HG03575 (cell line): ENCODE measurements at regions not wholly inside any gene's neighbourhood (a gene's known extent, or its start where the extent isn't known, plus 50 kb on each side); places are given as distances from the start of the nearest gene placed in this dataset.
"Not testable (repeated sequence)": the region's sequence is repeated elsewhere in the genome, so short reads cannot be mapped to it uniquely, and the experiment has no call there.

Experiments
- ATAC-seq: cut with Tn5 transposase; IDR thresholded peaks from one replicate; pipeline ENCODE4 v1.9.1; 2021; ENCODE audit not compliant: unreplicated experiment, insufficient number of reproducible peaks, low FRiP score; ENCODE audit errors: extremely low read depth

- ATAC-seq, result no peak
Observed at GRCh38 chr3:189375532-189375931, 203.8 kb downstream of the TPRG1 start.

DNA sequence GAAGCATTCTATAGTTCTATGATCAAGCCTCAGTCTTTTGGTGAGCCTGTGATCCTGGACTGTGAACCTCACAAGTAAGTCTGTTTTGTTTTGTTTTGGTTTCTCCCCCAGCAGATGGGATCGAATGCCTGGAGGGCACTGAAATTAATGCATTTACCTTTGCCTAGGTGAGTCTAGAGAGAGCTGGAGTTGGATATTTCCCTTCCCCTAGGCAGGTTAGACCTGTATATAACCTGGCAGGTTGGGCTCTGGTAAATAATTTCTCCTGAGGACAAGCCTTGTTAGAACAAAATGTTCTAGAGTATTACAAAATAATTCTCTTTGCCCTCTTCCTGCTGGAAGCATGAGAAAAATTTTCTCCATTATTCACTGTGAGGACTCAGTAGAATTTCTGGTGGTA, 211.9 kb downstream of the TPRG1 start:
- ATAC-seq, result no peak

DNA sequence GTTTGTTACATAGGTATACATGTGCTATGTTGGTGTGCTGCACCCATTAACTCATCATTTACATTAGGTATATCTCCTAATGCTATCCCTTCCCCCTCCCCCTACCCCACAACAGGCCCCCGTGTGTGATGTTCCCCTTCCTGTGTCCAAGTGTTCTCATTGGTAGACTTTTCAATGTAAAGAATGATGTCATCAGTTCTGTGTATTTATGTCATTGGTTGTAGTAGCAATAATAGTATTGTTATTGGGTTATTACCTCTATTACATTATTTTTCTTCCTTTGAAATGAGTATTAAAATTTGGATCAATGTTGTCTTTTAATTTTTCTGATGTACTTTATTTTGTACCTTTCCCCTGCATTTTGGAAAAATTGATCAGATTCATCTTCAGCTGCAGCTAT, 214.1 kb downstream of the TPRG1 start:
- ATAC-seq, result not testable (repeated sequence)

DNA sequence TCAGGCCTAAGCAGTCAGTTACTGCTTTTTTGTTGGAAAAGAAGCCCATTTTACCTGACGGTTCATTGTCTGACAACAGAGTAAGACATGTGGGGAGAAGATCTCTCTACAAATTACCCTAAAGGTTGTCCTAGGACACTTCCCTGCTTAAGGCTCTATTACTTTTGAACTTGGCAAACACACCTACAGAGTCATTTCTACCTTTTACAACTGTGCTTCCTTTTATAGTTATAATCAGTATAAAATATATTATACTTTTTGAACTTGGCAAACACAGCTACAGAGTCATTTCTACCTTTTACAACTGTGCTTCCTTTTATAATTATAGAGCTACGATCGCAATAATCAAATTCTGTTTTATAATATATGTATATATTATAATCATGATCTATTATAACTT, 215.0 kb downstream of the TPRG1 start:
- no peak for ATAC-seq

DNA sequence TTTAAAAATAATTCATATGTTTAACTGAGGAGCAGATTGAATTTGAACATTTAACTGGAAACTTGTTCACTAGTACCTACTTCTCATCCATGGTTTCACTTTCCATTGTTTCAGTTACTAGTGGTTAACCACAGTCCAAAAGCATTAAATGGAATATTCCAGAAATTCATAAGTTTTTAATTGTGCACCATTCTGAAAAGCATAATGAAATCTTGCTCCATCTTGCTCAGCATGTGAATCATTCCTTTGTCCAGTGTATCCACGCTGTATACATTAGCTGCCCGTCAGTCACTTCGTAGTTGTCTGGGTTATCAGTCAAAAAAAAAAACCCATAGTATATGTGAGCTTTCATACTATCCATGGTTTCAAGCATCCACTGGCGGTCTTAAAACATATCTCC, 217.6 kb downstream of the TPRG1 start:
- ATAC-seq, result no peak

GRCh38 chr3:189393598-189393997, 221.8 kb downstream of the TPRG1 start:
- ATAC-seq, result no peak

GRCh38 chr3:189394599-189395121, 222.9 kb downstream of the TPRG1 start:
- ATAC-seq, result peak; percentile 84

GRCh38 chr3:189395825-189396224, 224.1 kb downstream of the TPRG1 start:
- no peak for ATAC-seq

DNA sequence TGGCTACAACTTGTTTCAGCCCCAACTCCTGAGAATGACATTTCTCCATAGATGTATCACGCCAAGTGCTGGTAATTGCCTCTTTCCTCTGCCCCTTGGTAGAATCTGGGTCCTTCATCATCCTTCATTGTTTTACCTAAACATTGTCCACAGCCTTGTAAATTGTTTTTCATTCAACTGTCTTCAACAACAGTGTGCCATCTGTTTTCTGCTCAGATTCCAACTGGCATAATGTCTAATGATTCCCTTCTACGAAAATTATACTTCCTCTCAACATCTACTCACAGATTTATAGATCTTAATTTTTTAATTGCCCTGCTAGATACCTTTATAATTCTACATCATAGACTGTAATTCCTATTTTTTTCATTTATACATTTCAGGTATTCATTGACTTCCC, 226.9 kb downstream of the TPRG1 start:
- no peak for ATAC-seq

DNA sequence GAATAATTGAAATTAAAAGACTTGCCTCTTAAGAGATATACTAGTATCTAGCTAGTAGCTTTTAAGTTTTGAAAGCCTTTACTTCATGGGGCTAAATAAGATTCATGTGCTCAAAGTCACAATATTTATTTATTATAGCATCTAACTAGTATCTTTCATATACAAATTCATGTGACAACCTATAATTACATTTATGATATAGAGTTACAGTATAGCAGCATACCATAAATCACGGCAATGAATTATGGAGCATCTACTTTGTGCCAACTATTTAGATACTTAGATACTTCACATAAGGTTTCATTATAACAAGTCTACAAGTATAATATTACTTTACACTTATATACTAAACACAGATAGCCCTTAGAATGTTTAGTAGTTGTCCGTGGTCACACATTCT, 229.4 kb downstream of the TPRG1 start:
- ATAC-seq, result no peak

DNA sequence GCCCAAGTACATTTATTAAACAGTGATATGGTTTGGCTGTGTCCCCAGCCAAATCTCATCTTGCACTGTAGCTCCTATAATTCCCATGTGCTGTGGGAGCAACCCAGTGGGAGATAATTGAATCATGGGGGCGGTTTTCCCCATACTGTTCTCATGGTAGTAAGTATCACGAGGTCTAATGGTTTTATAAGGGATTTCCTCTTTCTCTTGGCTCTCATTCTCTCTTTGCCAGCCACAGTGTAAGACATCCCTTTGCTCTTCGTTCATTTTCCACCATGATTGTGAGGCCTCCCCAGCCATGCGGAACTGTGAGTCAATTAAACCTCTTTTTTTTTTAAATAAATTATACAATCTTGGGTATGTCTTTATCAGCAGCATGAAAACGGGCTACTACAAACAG, 228.0 kb upstream of the TP63 start:
- ATAC-seq, result no peak

- ATAC-seq, result no peak
Observed at GRCh38 chr3:189404024-189404423, 227.2 kb upstream of the TP63 start.

DNA sequence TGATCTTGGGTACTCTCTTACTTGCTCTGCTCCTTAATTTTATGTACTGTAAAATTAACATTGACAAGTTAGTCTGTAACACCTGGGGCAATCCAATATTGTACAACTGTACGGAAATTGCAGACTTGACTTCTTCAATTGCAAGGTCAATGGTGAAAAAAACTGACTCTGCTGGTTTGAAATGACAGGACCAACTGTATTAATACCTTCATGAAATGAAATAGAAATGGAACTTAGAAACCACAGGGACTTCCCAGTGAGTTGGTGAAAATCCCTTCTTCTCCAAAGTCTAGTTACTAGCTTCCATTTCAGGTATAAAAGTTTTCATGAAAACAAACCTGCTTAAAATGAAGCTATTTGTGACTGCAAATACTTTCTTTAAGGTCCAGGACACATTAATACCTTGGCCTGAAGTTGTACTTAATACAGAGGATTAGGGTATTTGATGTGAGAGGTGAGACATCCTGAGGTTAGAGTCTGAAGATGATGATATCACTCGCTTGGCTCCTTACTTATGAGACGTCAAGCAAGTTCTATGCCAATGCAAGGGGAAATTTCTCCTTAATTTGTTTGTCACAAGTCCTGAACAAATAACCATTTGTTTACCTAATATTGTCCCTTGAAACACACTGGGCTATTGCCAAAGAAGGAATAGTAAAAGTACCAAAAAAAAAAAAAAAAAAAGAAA, 226.2 kb upstream of the TP63 start:
- ATAC-seq, result no peak

- ATAC-seq, result no peak
Observed at GRCh38 chr3:189406148-189406547, 225.0 kb upstream of the TP63 start.

DNA sequence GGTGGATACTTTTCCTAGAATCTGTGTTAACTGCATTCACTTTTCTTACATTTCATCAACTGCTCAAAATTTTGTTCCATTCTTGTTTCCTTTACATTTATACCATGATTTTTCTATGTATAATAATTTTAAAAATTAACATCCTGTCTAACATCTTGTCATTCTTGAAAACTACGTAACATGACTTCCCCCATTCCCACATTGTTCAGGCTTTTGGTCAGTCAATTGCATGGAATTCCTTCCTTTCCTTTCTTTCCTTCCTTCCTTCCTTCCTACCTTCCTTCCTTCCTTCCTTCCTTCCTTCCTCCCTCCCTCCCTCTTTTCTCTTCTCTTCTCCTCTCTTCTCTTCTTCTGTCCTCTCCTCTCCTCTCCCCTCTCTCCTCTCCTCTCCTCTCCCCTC, 220.7 kb upstream of the TP63 start:
- ATAC-seq, result no peak

DNA sequence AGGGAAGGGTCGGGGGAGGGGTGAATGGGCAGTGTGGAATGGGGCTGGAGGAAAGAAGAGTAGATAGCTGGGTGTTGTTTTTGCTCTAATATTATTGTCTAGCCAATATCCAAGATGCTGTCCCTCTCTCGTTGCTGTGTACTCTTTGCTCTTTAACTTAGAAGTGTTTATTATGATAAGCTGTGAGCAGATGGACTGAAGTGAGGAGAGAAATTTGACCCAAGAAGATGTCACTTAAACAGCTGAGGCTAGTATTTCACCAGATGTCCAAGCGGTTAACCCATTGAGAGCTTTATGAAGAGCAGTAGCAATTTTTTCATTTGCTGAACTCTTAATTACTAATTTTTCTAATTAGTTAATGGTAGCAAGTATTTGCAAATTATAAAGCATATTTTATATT, 212.2 kb upstream of the TP63 start:
- ATAC-seq, result no peak

GRCh38 chr3:189419683-189420082, 211.5 kb upstream of the TP63 start:
- no peak for ATAC-seq

DNA sequence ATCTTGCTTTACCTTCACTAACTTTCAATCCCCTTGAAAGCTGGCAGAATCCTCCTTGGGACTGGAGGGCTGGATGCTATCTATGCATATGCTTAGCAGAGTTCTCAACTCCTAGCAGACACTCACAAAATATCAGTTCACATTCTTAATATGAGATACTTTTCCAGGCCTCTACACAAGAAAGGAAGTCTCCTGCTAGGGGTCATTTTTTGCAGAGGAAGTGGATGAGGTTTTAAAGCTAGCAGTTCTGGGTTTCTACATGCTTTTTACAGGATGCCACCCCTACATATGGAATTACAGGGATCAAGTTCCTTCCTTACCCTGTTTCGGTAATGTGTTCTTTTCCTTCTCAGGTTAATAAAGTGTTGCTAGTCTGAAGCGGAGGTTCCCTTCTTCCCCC, 206.3 kb upstream of the TP63 start:
- ATAC-seq, result no peak

GRCh38 chr3:189429019-189429418, 202.2 kb upstream of the TP63 start:
- ATAC-seq, result no peak

- ATAC-seq, result no peak
Observed at GRCh38 chr3:189430166-189430565, 201.0 kb upstream of the TP63 start.

DNA sequence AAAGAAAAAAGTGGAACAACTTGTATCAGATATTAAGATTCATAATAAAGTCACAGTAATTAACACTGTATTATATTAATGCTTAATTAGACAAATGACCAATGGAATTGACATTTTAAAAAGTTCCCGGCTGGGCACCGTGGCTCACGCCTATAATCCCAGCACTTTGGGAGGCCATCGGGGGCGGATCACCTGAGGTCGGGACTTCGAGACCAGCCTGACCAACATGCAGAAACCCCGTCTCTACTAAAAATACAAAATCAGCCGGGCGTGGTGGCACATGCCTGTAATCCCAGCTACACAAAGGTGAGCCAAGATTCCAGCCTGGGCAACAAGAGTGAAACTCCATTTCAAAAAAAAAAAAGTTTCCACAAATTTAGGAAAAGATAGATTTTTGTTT, 188.9 kb upstream of the TP63 start:
- not testable (repeated sequence) for ATAC-seq
